IPS-18a (cell line): ENCODE measurements at regions not wholly inside any gene's neighbourhood (a gene's known extent, or its start where the extent isn't known, plus 50 kb on each side); places are given as distances from the start of the nearest gene placed in this dataset.

ENCODE experiments used
- H3K27ac ChIP-seq: one replicate; pipeline ENCODE4 v1.5.1; 2013; ENCODE audit warnings: low read length
- H3K27me3 ChIP-seq: one replicate; pipeline ENCODE4 v1.6.1; 2013; ENCODE audit warnings: mild to moderate bottlenecking, low read length; ENCODE audit not compliant: control insufficient read depth, insufficient read depth
- H3K36me3 ChIP-seq: one replicate; pipeline ENCODE4 v1.6.1; 2013; ENCODE audit warnings: low read depth, low read length; ENCODE audit not compliant: control insufficient read depth
- H3K4me1 ChIP-seq: one replicate; pipeline ENCODE4 v1.6.1; 2013; ENCODE audit warnings: low read depth, low read length; ENCODE audit not compliant: control insufficient read depth
- H3K4me3 ChIP-seq: one replicate; pipeline ENCODE4 v1.5.1; 2013; ENCODE audit warnings: low read length
- H3K9ac ChIP-seq: one replicate; pipeline ENCODE4 v1.6.1; 2013; ENCODE audit warnings: mild to moderate bottlenecking, low read length, moderate library complexity
- H3K9me3 ChIP-seq: one replicate; pipeline ENCODE4 v1.6.1; 2013; ENCODE audit warnings: low read depth, low read length; ENCODE audit not compliant: control insufficient read depth

DNA sequence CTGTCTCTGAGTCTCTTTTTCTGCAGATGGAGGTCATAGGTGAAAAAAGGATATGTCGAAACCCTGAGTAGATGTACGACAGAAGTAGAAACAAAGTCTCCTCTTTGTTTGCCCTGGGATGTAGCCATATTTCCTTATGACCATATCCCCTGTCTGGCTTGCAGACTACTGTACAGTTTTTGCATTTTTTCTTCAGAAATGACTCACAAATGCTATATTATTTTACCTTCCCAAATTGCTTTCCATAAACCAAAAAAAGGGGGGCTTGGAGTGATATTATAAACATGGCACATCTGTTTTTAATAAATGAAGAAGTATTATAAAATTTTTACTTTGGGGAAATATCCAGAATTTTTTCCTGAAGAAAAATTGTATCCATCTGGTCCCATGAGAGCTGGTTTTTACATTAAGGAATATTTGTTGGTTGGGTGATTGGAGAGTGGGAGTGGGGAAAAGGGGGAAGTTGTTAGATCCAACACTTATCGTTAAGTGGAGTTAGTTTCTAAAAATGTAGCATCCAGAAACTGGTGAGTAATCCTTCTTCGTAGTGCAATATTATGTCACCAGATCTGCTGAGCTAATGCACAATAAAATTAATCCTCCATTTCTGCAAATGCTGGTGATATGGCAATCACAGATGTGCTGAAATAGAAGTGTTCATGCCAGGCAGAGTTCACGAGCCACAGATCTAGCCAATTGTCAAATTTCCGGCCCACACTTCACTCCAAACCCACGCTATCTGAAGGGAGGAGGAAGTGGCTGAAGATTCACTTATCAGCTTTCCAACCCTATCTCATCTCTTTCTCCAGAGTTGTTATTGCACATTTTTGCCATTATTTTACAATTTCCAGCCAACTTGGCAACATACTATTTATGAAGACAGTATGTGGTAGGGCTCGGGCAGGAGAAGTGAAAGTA lies 313.6 kb upstream of the ATP11B start:
- Histone ChIP-seq H3K27me3 (no peaks in the 10 kb centered on the region), H3K36me3 (no peaks in the 10 kb centered on the region), H3K4me3 (no peak overlapping the region), H3K4me1 (peaks cover 4% of the 10 kb centered on the region), H3K9ac (no peak overlapping the region), H3K9me3 (no peaks in the 10 kb centered on the region), H3K27ac (no peak overlapping the region)

DNA sequence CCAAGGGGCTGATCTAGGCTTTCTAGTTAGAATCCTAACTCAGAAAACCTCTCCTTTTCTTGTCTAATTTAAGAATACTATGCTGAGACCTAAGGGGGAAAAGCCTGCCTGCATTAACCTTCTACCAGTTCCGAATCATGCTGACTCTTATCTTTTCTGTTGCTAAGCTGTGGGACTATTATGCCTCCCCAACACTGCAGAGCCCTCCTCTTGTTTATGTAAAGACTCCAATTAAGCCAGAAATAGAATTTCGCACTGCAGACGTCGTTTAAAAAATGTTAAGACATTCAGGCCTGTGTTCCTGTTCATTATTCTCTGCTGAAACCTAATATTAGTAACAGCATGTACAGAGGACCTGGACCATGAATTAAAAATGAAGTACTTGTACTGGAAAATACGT lies 310.6 kb upstream of the ATP11B start:
- Histone ChIP-seq H3K36me3 (no peaks in the 10 kb centered on the region), H3K4me3 (no peak overlapping the region), H3K9ac (no peak overlapping the region), H3K9me3 (no peaks in the 10 kb centered on the region), H3K27me3 (no peaks in the 10 kb centered on the region), H3K4me1 (peaks cover 3% of the 10 kb centered on the region), H3K27ac (no peak overlapping the region)

DNA sequence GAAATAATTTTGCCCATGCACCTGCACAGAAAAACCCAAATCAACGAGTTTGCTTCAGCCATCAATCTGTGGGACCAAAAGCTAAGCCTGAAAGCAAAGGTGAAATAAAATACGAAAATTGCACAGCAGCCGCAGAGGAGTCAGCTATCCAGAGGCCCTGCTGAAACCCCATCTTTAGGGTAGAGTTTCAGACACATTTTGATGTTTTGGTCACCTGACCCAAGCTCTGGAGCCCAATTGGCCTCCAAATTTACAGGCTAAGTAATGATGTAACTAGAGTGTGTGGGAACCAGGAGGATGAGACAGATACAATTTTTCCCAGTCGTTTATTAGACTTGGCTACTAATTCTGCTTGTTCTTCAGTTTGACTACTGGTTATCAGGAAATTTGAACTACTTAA lies 308.6 kb upstream of the ATP11B start:
- no peak overlapping the region for H3K4me3 ChIP-seq
- H3K27me3 ChIP-seq: no peaks in the 10 kb centered on the region
- H3K36me3 ChIP-seq: no peaks in the 10 kb centered on the region
- no peaks in the 10 kb centered on the region for H3K9me3 ChIP-seq
- H3K4me1 ChIP-seq: no peaks in the 10 kb centered on the region
- no peak overlapping the region for H3K9ac ChIP-seq
- H3K27ac ChIP-seq: no peak overlapping the region

DNA sequence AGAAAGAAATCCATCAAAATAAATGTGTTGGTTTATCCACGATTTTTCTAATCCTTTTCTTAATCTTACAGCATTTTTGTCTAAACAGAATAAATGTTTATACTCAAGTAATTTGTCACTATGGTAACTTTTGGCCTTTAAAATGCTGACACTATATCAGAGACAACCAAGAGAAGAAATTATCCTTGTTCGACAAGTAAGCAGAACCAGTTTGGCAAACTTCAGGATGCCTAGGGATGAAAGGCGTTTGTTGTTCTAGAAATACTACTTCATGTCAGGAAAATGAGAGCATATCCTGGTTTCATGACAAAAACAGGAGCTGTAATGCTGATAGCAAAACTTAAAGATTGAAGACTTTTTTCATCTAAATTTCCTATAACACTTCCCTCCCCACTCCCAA lies 308.0 kb upstream of the ATP11B start:
- no peaks in the 10 kb centered on the region for H3K36me3 ChIP-seq
- no peak overlapping the region for H3K9ac ChIP-seq
- no peak overlapping the region for H3K4me3 ChIP-seq
- no peaks in the 10 kb centered on the region for H3K27me3 ChIP-seq
- no peak overlapping the region for H3K27ac ChIP-seq
- no peaks in the 10 kb centered on the region for H3K9me3 ChIP-seq
- H3K4me1 ChIP-seq: no peaks in the 10 kb centered on the region

DNA sequence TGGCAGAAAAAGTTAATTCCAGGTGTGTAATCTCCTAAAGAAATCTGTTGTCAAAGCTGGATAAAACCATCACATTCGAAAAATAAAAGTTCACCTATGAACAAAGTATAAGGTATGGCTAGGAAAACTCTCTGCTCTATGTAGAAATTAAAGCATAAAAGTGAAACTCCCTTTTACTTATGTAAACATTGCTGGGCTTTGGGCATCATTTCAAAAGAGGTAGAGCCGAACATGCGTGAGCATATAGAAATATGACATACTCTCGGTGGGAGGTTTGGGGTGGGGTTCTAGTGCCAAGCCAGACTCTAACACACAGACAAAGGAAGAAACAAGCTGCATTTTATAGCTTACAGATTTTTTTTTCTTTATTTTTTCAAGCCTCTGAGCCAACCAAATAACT lies 306.8 kb upstream of the ATP11B start:
- Histone ChIP-seq H3K9me3 (no peaks in the 10 kb centered on the region), H3K27me3 (no peaks in the 10 kb centered on the region), H3K4me3 (no peak overlapping the region), H3K27ac (no peak overlapping the region), H3K36me3 (no peaks in the 10 kb centered on the region), H3K4me1 (peaks cover 6% of the 10 kb centered on the region), H3K9ac (no peak overlapping the region)

DNA sequence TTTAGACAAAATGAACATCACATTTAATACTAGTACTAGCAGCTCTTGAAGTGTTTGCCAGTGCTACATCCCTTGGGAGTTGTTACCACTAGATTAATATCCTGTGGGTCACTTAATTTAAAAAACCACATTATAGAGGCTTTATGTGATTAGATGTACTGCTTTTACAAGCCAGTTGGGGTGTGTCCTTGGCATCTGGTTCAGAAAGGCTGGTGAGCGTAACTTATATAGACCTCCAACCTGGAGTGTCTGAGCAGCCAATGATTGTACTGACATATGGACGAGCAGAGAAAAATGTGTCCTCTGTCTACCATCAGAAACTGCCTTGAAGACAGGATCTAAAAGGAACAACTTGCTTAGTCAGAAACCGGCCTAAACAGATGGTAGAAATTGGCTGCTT lies 306.2 kb upstream of the ATP11B start:
- Histone ChIP-seq H3K9ac (no peak overlapping the region), H3K27me3 (no peaks in the 10 kb centered on the region), H3K4me1 (peaks cover 6% of the 10 kb centered on the region), H3K4me3 (no peak overlapping the region), H3K27ac (no peak overlapping the region), H3K36me3 (no peaks in the 10 kb centered on the region), H3K9me3 (no peaks in the 10 kb centered on the region)

DNA sequence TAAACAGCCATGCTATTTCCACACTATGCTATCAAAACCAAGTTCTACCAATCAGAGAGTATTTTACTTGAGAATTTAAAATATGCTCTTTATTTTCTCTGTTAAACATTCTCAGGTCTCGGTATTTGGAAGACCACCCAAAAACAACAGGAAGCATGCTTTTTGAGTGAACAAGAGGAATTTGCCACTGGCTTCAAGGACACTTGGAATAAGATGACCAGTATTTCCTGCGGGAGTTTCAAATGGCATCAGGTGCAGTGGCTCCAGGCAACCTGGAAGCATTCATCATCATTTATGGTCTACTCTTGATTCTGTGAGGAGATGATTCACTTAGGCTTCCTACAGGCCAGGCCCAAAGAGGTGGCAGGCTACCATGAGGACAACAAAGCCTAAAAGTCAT lies 305.7 kb upstream of the ATP11B start:
- Histone ChIP-seq H3K27me3 (no peaks in the 10 kb centered on the region), H3K9ac (no peak overlapping the region), H3K4me3 (no peak overlapping the region), H3K4me1 (peaks cover 6% of the 10 kb centered on the region), H3K36me3 (no peaks in the 10 kb centered on the region), H3K9me3 (no peaks in the 10 kb centered on the region), H3K27ac (no peak overlapping the region)

DNA sequence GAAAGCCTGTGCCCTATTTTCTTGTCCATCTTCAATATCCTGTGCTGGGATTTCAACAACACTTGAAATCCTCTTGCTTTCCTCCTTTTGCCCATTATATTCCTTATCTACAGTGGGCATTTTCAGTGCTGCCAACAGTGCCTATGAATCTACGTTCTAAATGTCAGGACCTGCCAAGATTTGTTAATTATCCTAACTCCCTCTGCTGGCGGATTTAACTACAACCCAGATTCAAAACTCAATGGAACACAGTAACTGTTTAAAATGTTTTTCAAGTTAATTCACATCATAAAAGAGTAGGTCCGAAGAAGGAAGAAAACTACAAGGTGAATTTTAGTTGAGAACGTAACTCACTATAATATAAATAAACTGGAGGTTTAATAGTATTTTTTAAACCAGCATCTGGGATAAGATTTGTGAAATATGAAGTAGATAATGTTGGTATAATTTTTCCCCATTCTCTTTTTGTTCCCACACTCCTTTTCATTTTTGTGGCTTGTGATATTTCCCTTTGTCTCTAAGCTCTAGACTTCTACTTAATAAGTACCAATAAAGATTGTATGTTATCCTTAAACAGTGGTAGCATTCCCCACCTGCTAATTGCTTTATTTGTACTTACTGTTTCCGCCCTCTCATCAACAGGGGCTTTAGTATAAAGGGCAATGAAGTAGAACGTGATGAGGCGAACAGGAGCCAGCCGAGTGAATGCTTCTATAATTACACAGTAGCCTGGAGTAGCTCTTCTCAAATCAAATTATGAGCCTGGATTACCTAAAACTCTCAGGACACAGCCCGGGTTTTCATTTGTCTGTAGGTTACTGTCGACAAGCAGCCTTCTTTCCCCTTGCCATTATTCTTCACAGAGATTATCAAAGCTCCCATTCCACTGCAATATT lies 302.5 kb upstream of the ATP11B start:
- Histone ChIP-seq H3K4me1 (peaks cover 6% of the 10 kb centered on the region), H3K36me3 (no peaks in the 10 kb centered on the region), H3K4me3 (no peak overlapping the region), H3K27me3 (no peaks in the 10 kb centered on the region), H3K27ac (no peak overlapping the region), H3K9ac (no peak overlapping the region), H3K9me3 (no peaks in the 10 kb centered on the region)

DNA sequence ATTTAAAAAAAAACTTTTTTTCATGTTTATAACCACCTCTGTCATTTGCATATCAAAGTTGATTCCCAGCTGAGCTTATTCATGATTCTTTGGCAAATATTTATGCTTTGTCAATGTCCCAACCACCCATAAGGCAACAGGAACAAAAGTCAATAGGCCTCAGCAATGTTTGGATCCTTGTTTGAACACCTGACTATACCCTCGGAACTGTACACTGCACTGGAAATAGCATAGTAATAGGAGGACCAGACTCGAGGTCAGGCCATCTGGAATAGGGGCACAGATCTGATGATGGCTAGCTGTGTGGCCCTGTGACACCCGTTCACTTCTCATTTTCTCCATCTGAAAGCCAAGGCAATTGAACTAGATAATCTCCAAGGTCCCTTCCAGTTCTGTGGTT lies 301.7 kb upstream of the ATP11B start:
- no peaks in the 10 kb centered on the region for H3K9me3 ChIP-seq
- H3K27ac ChIP-seq: no peak overlapping the region
- H3K4me3 ChIP-seq: no peak overlapping the region
- H3K4me1 ChIP-seq: peaks cover 6% of the 10 kb centered on the region
- H3K9ac ChIP-seq: no peak overlapping the region
- no peaks in the 10 kb centered on the region for H3K36me3 ChIP-seq
- H3K27me3 ChIP-seq: no peaks in the 10 kb centered on the region

DNA sequence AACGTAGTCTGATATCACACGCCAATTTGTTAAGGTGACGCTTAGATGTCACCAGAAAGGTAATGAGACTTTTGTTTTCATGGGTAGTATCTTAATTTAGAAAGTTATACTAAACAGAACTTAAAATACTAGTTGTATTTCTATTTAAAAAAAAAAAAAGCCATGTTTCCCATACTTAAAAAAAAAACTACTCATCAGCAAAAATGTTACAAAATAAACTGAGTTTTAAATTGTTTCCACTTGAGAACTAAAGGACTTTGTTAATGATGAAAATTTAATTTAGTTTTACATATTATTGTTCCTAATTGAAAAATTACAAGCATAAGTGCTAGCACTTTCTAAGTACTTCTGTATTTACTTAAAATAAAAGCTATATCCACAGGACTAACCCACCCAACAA lies 300.8 kb upstream of the ATP11B start:
- no peak overlapping the region for H3K27ac ChIP-seq
- H3K4me1 ChIP-seq: peaks cover 6% of the 10 kb centered on the region
- H3K9ac ChIP-seq: no peak overlapping the region
- H3K36me3 ChIP-seq: no peaks in the 10 kb centered on the region
- no peaks in the 10 kb centered on the region for H3K9me3 ChIP-seq
- H3K27me3 ChIP-seq: no peaks in the 10 kb centered on the region
- H3K4me3 ChIP-seq: no peak overlapping the region

DNA sequence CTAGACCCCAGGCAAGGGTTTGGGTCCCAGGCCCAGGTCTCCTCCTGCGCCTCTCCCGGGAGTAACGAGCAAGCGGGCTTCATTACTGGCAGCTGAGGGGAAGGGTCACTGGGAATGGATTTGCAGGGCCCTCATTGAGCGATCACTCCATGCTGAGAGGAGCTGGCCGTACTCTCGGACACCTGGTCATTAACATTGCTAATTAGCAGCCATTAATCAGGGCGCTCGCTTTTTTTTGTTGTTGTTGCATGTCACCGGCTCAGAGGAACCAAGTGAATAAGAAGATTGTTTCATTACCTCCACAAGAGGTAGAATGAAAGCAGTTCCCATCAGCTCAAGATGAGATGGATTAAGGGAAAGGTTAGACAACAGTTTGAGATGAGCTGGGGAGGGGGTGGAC lies 293.0 kb upstream of the ATP11B start:
- H3K27ac ChIP-seq: no peak overlapping the region
- H3K9me3 ChIP-seq: no peaks in the 10 kb centered on the region
- no peak overlapping the region for H3K4me3 ChIP-seq
- H3K4me1 ChIP-seq: peaks cover 38% of the 10 kb centered on the region
- H3K27me3 ChIP-seq: no peaks in the 10 kb centered on the region
- H3K9ac ChIP-seq: peak overlapping the region; percentile 18
- H3K36me3 ChIP-seq: no peaks in the 10 kb centered on the region
